ENCODE measurements at regions not wholly inside any gene's neighbourhood (a gene's known extent, or its start where the extent isn't known, plus 50 kb on each side); places are given as distances from the start of the nearest gene placed in this dataset.
"Not testable (repeated sequence)": the region's sequence is repeated elsewhere in the genome, so short reads cannot be mapped to it uniquely, and the experiment has no call there.

- DNase-seq: no peak
Measured at GRCh38 chr6:21745543-21746337, 152.2 kb downstream of the SOX4 start.

- DNase-seq: no peak
Measured at GRCh38 chr6:21747441-21747840, 153.9 kb downstream of the SOX4 start.

GRCh38 chr6:21748343-21749056, 154.9 kb downstream of the SOX4 start:
- no peak for DNase-seq

GRCh38 chr6:21749754-21750153, 156.2 kb downstream of the SOX4 start:
- DNase-seq: no peak

- DNase-seq: no peak
Measured at GRCh38 chr6:21750575-21750974, 157.0 kb downstream of the SOX4 start.

GRCh38 chr6:21751608-21752007, 158.1 kb downstream of the SOX4 start:
- DNase-seq: no peak

- no peak for DNase-seq
Measured at GRCh38 chr6:21752054-21752811, 158.7 kb downstream of the SOX4 start.

- no peak for DNase-seq
Measured at GRCh38 chr6:21753241-21754108, 159.9 kb downstream of the SOX4 start.

- no peak for DNase-seq
Measured at GRCh38 chr6:21754891-21755290, 161.3 kb downstream of the SOX4 start.

- DNase-seq: no peak
Measured at GRCh38 chr6:21756487-21756886, 162.9 kb downstream of the SOX4 start.

- DNase-seq: not testable (repeated sequence)
Measured at GRCh38 chr6:21757392-21757791, 163.8 kb downstream of the SOX4 start.

GRCh38 chr6:21759721-21760120, 166.2 kb downstream of the SOX4 start:
- no peak for DNase-seq

GRCh38 chr6:21761053-21761730, 167.6 kb downstream of the SOX4 start:
- not testable (repeated sequence) for DNase-seq

GRCh38 chr6:21764989-21765388, 171.4 kb downstream of the SOX4 start:
- no peak for DNase-seq

- DNase-seq: no peak
Measured at GRCh38 chr6:21767891-21768648, 174.5 kb downstream of the SOX4 start.

GRCh38 chr6:21769405-21769861, 175.9 kb downstream of the SOX4 start:
- no peak for DNase-seq

- no peak for DNase-seq
Measured at GRCh38 chr6:21769968-21770367, 176.4 kb downstream of the SOX4 start.

- no peak for DNase-seq
Measured at GRCh38 chr6:21771626-21772320, 178.2 kb downstream of the SOX4 start.

- no peak for DNase-seq
Measured at GRCh38 chr6:21772477-21772876, 178.9 kb downstream of the SOX4 start.

- DNase-seq: no peak
Measured at GRCh38 chr6:21772884-21773575, 179.5 kb downstream of the SOX4 start.
